ENCODE measurements at regions not wholly inside any gene's neighbourhood (a gene's known extent, or its start where the extent isn't known, plus 50 kb on each side); places are given as distances from the start of the nearest gene placed in this dataset.

GRCh38 chr5:166926138-166926537 lies 1365.3 kb upstream of the WWC1 start:
- TF ChIP-seq CTCF (IDR thresholded peaks at IDR 0.05) = no peak
- TF ChIP-seq POLR2A (IDR thresholded peaks at IDR 0.05) = no peak

All from transverse colon (tissue), 3 donors.